Fibroblast of lung (primary cell): ENCODE measurements at regions not wholly inside any gene's neighbourhood (a gene's known extent, or its start where the extent isn't known, plus 50 kb on each side); places are given as distances from the start of the nearest gene placed in this dataset.

Experiments
- EZH2 ChIP-seq: IDR thresholded peaks from 2 replicates; pipeline ENCODE4 v1.5.1; 2012; ENCODE audit warnings: low read length, control low read depth, mild to moderate bottlenecking; ENCODE audit errors: missing control alignments
- TF ChIP-seq, protein P1 (sequence below), 2 donors: IDR thresholded peaks in 1 of 2; conservative IDR thresholded peaks in 1 of 2; 1 replicate in 1 of 2; 2 replicates in 1 of 2; pipeline ENCODE4 v1.5.1; 2011 to 2012; ENCODE audit warnings: low read length in 2 of 2, control low read depth in 1 of 2, inconsistent platforms in 1 of 2, low read depth in 1 of 2, mild to moderate bottlenecking in 1 of 2

DNA sequence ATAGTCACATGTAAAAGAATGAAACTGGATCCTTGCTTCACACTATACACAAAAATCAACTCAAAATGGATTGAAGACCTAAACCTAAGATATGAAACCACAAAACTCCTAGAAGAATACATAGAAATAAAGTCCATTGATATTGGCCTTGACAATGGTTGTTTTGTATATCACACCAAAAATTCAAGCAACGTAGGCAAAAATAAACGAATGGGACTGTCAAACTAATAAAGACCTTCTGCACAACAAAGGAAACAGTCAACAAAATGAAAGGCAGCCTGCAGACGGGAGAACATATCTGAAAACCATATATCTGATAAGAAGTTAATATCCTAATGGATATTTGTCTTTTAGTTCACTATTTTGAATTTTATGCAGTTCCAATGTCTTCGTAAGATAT, 292.3 kb upstream of the CNTN5 start:
- TF ChIP-seq, protein P1, sequence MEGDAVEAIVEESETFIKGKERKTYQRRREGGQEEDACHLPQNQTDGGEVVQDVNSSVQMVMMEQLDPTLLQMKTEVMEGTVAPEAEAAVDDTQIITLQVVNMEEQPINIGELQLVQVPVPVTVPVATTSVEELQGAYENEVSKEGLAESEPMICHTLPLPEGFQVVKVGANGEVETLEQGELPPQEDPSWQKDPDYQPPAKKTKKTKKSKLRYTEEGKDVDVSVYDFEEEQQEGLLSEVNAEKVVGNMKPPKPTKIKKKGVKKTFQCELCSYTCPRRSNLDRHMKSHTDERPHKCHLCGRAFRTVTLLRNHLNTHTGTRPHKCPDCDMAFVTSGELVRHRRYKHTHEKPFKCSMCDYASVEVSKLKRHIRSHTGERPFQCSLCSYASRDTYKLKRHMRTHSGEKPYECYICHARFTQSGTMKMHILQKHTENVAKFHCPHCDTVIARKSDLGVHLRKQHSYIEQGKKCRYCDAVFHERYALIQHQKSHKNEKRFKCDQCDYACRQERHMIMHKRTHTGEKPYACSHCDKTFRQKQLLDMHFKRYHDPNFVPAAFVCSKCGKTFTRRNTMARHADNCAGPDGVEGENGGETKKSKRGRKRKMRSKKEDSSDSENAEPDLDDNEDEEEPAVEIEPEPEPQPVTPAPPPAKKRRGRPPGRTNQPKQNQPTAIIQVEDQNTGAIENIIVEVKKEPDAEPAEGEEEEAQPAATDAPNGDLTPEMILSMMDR (conservative IDR thresholded peaks at IDR 0.05 in 1 of 2, IDR thresholded peaks at IDR 0.05 in 1 of 2; ENCODE audit: low read depth in 1 of 2, low read length in 2 of 2): no peak
- TF ChIP-seq EZH2: no peak
